Activated effector memory CD4-positive, alpha-beta T cell treated with anti-CD3 and anti-CD28 coated beads, Interleukin-2, amount 50 U/mL, for 16 hours (primary cell): ENCODE measurements at regions not wholly inside any gene's neighbourhood (a gene's known extent, or its start where the extent isn't known, plus 50 kb on each side); places are given as distances from the start of the nearest gene placed in this dataset.

Experiments
- DNase-seq: peaks from one replicate; pipeline ENCODE4 v3.0.0-alpha.2; 2020

GRCh38 chrX:30949554-30949953 is 60.5 kb upstream of the TAB3 start:
- no peak for DNase-seq

- DNase-seq, result no peak
Measured at GRCh38 chrX:30948626-30949025, 59.6 kb upstream of the TAB3 start.

- DNase-seq, result no peak
Measured at GRCh38 chrX:30948051-30948450, 59.0 kb upstream of the TAB3 start.

GRCh38 chrX:30943984-30944383 is 54.9 kb upstream of the TAB3 start:
- DNase-seq, result no peak

- no peak for DNase-seq
Measured at GRCh38 chrX:30941898-30942297, 52.8 kb upstream of the TAB3 start.

GRCh38 chrX:30939928-30940327 is 50.9 kb upstream of the TAB3 start:
- DNase-seq, result no peak
